Posterior vena cava (tissue), 2 donors: ENCODE measurements at regions not wholly inside any gene's neighbourhood (a gene's known extent, or its start where the extent isn't known, plus 50 kb on each side); places are given as distances from the start of the nearest gene placed in this dataset.
"Not testable (repeated sequence)": the region's sequence is repeated elsewhere in the genome, so short reads cannot be mapped to it uniquely, and the experiment has no call there.

ENCODE experiments used
- DNase-seq: peaks from one replicate; pipeline ENCODE4 v3.0.0-alpha.2; 2020; ENCODE audit warnings: low spot score
- intact Hi-C, 2 donors: fragments of 100-400 bp; cut with DNase I; formaldehyde crosslinking; loops; one replicate each; pipeline versions ENCODE4 v1.14.1 to v1.14.2; 2022 to 2023
- donor health status: DM: yes; HTN: yes; CAD: no.
- donor health status: DM: yes; HTN: yes; CAD: no.

DNA sequence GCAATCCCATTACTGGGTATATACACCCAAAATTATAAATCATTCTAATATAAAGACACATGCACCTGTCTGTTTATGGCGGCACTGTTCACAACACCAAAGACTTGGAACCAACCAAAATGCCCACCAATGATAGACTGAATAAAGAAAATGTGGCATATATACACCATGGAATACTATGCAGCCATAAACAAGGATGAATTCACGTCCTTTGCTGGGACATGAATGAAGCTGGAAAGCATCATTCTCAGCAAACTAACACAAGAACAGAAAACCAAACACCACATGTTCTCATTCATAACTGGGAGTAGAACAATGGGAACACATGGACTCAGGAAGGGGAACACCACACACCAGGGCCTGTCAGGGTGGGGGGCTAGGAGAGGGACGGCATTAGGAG lies 633.2 kb upstream of the DEFB115 start:
- intact Hi-C loops, DNase-seq: not testable (repeated sequence)

DNA sequence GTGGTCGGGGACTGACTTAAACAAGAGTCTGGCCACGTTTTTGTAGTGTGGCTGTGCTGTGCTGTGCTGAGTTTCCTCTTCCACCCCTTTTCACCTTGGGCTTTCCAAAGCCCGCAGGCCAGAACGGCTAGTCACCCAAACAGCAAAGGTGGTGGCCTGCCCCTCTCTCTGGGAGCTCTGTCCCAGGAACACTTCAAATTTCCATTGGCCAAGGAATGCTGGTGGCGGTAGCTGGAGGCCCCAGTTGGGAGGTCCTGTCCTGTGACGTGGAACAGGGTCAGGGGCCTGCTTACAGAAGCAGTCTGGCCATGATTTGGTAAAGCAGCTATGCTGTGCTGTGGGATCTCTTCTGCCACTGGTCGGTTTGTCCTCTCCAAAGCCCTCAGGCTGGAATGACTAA lies 628.1 kb upstream of the DEFB115 start:
- DNase-seq, intact Hi-C loops: not testable (repeated sequence)

DNA sequence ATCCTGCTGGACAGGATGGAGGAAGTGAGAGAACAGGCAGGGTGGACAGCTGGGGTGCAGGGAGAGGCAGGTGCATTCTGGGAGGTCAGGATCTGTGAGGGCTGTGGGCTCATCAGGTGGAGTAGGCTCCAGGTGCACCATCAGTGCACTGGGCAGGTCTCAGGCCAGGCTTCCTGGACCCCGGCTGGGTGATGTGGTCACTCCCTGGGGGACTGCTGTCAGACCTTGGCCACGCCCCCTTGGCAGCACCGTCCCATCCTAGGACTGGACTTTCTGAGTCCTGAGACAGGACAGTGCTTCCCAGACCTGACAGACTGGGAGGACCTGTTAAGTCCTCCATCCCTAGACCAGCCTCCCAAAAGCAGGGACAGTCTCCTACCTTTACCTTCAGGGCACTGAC lies 626.7 kb upstream of the DEFB115 start:
- no peak for DNase-seq
- intact Hi-C loops, result no loop called here

DNA sequence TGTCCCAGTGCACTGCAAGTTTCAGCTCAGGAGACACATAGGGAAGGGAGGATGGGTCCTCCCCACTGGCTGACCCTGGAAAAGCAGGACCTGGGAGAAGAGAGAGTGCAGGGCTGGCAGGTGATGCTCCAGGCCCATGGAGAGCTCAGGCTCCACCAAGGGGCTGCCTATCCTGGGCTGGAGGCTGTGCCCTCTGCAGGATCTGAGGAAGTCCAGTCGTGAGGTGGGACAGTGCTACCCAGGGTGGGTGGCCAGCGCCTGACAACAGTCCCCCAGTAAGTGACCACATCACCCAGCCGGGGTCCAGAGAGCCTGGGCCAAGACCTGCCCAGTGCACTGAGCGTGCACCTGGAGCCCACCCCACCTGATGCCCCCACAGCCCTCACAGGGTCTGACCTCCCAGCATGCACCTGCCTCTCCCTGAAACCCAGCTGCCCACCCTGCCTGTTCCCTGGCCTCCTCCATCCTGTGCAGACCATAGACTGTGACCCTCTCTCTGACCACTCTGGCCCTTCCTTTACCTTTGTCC lies 626.1 kb upstream of the DEFB115 start:
- intact Hi-C loops, DNase-seq: not testable (repeated sequence)

DNA sequence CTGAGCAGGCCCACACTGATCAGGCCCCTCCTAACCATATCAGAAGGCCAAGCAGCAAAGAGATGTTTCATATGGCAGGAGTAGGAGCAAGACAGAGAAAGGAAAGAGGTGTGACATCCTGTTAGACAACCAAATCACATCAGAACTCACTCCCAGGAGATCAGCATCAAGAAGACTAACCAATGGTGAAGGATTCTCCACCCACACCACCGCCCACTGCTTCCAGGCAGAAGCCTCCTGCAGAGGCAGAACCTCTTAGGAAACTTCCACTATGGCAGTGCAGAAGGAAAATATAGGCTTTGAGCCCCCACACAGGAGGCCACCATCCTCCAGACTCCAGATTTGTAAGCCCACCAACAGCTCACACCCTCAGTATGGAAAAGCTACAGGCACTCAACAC lies 624.7 kb upstream of the DEFB115 start:
- intact Hi-C loops, DNase-seq: not testable (repeated sequence)

DNA sequence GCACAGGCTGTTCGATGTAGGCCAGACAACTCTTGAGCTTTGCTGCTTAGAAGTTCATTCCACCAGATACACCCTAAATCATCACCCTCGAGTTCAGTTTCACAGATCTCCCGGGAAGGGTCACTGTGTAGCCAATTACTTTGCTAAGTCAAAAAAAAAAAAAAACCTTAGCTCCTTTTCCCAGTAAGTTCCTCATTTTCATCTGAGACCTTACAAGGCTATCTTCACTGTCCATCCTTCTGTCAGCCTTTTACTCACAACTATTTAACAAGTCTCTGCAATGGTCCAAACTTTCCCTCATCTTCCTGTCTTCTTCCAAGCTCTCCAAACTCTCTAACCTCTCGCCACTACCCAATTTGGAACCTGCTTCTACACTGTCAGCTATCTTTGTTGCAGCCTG lies 615.9 kb upstream of the DEFB115 start:
- intact Hi-C loops, result not testable (repeated sequence)

DNA sequence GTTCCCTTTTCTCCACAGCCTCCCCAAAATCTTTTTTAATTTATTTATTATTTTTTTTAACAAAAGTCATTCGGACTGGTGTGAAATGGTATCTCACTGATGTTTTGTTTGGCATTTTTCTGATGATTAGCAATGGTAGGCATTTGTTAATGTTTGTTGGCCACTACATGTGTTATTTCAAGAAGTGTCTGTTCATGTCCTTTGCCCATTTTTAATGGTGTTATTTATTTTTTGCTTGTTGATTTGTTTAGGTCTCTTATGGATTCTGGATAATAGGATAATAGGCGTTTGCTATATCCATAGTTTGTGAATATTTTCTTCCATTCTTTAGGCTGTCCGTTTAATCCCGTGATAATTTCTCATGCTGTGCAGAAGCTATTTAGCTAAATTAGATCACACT lies 596.5 kb upstream of the DEFB115 start:
- DNase-seq, intact Hi-C loops: not testable (repeated sequence)

More for the DNA sequence above, 615.9 kb upstream of the DEFB115 start:
- not testable (repeated sequence) for DNase-seq

DNA sequence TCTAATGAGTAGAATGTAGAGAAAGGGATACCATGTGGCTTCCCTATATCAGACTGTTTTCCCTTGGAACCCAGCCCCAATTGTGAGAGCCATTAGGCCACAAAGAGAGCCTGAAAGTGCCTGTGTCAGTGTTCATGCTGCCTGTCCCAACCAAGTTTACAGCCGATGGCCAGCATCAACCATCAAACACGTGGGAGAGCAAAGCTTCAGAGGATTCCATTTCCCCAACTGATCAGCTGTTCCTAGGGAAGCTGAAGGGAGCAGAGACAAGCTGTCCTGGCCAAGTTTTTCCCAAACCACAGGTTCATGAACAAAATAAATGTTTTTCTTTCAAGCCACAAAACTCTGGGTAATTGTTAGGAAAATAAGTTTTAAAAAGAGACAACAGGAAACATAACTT lies 589.0 kb upstream of the DEFB115 start:
- DNase-seq, intact Hi-C loops: not testable (repeated sequence)

DNA sequence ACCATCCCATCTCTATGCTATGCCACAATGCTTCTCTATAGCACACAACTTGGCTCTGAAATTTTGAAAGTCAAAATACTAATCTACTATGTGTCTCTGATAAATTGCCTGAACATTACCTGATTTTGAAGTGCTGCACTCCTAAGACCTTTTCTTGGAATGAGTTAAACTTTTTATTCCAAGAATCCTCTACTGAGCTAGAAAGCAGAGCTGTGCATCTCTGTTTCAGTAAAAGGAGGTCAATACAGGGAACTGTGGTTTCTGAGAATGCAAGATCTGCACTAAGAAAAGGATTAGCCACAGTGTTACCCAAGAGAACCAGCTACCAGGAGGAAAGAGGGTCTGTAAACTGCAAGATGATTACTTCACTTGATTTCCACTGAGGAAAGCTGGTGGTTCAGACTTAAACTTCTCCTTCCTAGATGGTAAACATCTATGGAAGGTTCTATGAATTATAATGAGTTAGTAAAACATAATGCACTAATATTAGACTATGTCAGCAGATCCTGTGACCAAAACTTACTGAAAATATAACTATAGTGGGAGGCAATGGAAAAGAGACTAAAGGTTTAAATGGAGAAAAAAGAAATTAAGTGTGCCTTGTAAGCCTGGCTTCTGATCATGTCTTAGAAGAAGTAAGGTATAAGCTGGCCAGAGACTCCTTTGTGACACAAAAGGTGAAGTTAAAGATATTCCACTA lies 588.0 kb upstream of the DEFB115 start:
- intact Hi-C loops, result not testable (repeated sequence)

DNA sequence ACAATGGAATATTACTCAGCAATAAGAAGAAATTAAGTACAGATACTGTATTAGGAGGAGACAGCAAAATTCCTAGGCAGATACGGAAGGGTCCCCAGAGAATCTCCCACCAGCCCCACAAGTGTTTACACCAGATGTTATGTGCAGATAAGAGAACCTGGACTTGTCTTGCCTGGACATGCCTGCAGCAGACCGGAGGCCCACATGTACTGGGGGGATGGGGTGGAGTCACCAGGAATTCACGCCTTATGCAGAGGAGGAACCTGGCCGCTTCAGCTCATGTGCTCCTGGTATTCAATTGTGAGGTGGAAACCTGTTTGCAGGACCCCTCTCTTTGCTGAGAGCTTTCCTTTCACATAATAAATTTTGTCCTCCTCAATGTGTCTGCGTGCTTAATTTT lies 586.3 kb upstream of the DEFB115 start:
- DNase-seq, intact Hi-C loops: not testable (repeated sequence)

More for the DNA sequence above, 588.0 kb upstream of the DEFB115 start:
- not testable (repeated sequence) for DNase-seq

DNA sequence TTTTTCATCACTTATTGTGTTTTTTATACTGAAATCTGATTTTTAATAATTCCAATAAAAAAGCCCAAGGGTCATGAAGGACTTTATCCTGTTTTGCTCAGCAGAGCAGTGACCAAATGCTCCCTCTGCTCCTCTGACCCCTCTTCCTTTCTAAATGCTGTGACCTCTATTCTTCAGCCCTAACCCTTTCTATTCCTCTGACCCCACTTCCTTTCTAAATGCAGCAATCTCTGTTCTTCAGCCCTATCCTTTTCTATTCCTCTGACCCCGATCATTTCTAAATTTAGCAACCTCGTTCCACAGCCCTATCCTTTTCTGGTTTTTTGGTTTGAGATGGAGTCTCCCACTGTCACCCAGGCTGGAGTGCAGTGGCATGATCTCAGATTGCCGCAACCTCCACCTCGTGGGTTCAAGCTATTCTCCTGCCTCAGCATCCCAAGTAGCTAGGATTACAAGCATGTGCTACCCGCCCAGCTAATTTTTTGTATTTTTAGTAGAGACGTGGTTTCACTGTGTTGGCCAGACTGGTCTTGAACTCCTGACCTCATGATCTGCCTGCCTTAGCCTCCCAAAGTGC lies 581.4 kb upstream of the DEFB115 start:
- DNase-seq, intact Hi-C loops: not testable (repeated sequence)

DNA sequence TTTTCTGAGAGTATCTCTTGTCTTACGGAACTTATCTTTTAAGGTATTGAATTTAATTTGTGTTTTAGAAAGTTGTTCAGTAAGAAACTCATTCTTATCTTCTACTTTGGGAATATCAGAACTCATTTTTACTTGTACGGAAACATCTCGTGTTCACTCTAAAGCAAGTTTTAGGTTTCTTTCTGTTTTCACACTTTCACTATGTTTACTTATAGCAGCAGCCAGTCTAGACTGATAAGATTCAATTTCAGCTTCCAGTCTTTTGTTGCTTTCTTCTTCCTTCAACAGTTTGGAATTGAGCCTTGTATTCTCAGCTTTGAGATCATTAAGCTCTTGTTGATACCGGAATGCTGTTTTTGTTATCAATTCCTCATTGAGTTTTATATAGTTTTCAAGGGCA lies 575.2 kb upstream of the DEFB115 start:
- DNase-seq, intact Hi-C loops: not testable (repeated sequence)

DNA sequence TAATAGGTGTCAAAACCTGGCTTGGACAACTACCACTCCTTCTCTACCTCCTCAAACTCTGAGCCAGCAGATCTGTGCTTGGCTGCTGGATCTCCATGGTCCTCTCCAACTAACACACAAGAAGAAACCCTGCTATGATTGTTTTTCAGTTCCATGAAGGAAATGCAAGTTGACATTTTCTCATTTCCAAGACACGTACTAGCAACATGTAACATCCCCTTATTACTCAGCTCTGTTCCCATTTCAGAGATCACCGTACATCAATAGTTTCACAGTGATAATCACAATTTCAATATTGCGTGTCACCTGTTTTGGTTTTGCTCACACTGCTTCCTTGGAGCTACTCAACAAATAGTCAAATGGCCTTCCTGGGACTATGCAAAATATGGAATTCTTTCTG lies 544.6 kb upstream of the DEFB115 start:
- intact Hi-C loops, DNase-seq: not testable (repeated sequence)

DNA sequence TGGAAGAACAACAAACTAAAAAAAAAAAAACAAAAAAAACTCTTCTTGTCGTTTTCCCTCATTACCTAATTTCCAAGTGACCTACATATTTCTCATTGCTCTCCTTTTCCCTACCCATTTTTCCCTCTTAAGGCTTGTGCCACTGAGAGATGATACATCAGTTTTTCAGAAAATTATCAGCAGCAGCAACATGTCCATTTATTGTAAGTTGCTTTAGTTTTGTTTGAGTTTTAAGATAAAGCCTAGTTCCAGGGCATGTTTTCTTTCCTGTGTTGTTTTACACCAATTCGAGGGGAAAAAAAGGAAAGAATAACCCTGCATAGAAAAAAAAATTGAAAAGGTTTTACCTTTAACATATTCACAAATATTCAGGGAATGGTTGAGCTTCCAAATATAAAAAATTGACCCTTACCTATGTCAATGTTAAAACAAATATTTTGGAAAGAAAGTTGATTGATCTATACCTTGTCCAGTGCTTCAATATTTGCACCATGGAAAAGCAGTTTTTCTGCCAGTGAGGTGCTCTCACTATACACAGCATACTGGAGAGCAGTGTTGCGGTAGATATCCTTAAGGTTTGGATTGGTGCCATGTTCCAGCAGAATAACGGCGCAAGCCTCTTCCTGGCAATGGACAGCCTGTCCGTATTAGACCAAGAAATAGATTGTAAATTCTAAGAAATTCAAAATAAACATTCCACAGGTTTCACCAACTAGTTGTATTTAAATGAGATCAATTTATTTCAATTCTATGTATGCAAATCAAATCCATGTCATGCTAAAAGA lies 537.9 kb upstream of the DEFB115 start:
- DNase-seq, result not testable (repeated sequence)

DNA sequence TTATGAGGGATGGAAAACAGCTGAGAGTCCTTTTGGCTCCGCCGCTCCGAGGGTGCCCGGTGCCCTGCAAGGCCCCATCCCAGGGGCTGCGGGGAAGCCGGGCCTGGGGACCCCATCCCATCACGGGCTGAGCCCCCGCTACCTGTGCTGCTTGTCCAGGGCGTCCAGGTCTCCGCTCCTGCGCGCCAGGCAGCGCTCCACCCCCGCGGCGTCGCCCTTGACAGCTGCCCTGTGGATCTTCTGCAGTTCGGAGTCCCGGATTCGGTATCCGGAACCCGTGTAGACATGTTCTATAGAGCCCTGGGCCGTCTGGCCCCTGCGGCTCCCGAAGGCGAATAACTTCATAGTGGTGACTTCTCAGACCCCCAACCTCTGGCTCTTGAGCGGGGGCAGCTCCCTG lies 534.0 kb upstream of the DEFB115 start:
- intact Hi-C loops, DNase-seq: not testable (repeated sequence)

More for the DNA sequence above, 537.9 kb upstream of the DEFB115 start:
- intact Hi-C loops, result not testable (repeated sequence)

DNA sequence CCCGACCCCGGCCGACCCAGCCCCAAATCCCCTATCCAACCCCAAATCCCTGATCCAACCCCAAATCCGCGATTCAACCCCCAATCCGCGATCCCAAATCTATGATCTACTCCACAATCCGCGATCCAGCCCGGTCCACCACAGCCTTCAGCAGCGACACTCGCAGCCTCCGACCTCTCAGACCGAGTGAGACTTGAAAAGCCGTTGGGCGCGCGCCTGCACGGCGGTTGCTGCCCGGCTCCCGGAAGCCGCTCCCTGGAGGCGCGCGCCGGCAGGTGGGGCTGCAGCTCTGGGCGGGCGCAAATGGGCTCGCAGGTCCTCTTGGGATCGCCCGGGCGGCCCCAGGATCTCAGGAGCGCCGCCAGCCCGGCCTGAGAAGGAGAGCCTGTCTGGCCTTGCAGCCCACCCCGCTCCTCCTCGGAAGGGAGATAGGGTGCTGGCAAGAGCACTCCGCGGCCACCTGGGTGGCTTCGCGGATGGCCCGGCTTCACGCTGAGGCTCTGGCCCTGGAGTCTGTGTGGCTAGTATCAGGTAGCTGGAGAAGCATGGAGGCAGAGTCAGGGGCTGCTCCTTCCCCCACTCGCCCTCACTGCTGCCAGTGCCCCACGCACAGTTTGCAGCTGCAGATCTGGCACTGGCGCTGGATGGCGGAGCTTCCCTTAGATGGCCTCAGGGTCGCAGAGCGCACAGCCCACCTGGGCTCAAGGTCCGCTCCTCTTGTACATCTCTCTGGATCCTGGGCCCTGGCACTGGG lies 533.4 kb upstream of the DEFB115 start:
- DNase-seq, intact Hi-C loops: not testable (repeated sequence)

DNA sequence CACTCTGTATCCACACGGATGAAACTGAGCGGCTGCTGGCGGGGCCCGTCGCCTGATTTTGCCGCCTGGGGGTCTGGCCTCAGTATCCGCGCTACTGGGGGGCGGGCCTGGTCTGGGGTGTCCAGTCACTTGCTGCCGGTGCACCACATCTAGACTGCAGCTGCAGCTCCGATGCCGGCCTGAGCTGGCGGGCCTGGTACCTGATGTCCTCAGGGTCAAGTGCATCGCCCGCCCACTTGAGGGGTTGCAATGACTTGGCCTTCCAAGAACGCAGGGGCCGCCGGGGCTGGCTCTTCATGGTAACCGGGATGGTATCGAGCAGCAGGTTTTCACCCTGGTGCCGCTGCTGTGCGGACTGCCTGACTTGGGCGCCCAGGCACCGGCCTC lies 532.8 kb upstream of the DEFB115 start:
- intact Hi-C loops, result not testable (repeated sequence)

DNA sequence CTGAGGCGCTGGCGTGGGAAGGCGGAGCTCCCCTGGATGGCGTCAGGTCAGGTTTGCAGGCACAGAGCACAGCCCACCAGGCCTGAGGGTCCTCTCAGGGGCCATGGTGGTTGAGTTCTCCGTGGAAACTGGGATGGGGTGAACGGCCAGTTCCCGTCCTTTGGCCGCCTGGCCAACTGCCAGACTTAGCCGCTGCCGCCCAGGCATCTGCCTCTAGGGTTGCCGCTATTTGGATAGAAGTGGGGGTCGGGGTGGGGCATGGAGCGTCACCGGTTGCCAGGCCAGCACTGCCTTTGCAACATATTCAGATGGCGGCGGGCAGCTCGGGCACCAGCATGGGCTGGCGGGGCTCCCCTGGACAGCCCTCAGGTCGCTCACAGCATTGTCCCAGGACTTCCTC lies 532.3 kb upstream of the DEFB115 start:
- intact Hi-C loops, result not testable (repeated sequence)
- peak; percentile 78 for DNase-seq

More for the DNA sequence above, 532.8 kb upstream of the DEFB115 start:
- DNase-seq, result peak; percentile 81

DNA sequence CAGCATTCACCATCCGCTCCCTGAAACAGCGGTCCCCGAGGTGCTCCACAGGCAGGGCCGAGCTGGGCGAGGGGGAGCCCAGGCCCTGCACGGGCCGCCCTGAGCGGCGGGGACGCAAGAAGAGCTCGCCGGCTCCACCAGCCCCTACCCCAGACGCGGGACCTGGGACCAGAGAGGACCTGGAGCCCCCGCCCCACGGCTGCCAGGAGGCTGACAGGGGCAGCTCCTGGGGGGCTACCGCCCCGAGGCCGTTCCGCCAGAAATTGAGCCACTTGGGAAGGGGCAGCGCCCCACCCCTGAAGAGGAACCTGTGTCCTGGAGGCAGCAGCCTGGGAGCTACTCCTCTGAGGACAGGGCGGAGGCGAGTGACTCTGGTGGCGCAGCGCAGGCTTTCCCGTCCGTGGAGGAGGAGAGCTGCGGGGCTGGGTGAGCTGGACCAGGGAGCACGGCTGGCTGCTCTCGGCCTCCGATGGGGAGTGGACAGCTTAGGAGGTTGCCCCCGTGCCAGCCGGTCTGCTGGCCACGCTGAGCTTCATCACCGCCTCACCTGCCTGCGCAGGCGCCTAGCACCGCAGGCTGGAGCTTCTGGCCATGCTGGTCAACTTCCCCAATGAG lies 529.1 kb upstream of the DEFB115 start:
- intact Hi-C loops, result not testable (repeated sequence)
- peak; percentile 78 for DNase-seq
